HCEC 1CT (cell line): ENCODE measurements at regions not wholly inside any gene's neighbourhood (a gene's known extent, or its start where the extent isn't known, plus 50 kb on each side); places are given as distances from the start of the nearest gene placed in this dataset.
"Not testable (repeated sequence)": the region's sequence is repeated elsewhere in the genome, so short reads cannot be mapped to it uniquely, and the experiment has no call there.

Experiments used
- DNase-seq: peaks from one replicate; pipeline ENCODE4 v3.0.0-alpha.2; 2017

DNA sequence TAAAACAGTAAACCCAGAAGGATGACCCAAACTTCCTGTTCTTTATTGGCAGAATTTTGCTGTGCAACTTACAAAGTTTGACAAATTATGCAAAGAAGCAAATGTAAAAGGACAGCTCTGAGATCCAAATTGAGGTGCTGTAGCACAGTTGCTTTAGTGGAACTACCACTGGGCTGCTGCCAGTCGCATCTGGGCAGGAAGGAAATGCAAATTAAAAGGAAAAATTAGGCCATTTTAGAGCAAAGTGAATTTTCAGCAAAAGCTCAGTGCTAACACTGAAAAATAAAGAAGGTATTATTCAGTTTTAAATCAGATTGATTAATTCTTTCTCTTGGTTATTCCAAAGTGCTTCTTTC, 104.5 kb downstream of the ZMAT3 start:
- DNase-seq, result no peak

DNA sequence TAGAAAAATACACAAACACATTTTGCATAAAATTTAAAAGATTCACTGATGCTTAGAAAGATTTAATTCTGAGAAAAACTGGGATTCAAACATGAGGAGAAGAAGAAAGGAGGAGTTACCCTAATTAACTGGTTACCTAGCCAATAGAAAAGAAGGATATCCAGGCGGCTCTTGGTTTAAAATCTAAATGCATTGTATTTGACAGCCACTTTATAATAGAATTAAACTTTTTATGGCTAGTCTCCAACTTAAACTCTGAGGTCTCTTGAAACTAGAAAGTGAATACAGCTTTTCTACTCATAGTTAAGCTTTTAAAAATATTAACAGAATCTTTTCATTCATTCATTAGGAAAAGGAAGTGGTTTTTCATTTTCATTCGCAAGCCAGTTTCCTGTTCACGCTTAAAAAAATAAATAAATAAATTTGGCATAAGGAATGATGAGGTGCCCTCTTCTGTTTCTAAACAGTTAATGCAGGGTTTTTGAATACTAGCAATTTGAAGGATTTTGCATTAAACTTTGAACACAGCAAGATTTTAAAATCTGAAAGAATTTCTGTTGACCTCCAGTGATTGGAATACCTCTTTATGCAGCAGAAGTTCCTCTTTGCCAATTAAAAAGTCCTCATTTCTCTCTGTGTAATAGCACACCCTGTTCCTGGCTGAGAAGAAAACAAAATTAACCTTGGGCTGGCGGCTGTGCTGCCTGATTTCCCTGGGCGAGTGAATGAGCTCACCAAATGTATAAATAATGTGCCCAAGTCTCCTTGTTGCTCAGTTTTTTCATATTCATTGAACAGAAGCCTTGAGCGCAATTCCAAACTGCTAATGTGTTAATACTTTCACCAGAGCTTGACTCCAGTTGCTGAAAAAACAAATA, 105.1 kb downstream of the ZMAT3 start:
- DNase-seq, result peak; percentile 74

DNA sequence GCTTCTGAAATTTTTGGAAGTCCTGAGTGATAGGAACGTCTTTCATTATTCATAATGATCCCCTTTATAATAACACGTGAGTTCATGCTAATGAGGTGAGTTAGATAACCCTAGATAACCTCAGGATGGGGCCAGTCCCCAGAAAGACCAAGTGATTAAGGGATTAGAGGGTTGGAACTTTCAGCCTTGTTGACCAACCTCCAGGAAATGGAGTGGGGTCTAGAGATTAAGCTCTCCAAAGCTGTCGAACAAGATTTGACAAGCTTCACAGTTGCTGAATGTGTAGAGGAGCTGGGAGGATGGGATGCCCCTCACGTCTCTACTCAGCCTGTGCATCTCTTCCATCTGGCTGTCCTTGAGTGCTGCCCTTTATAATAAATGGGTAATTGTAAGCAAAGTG, 107.1 kb downstream of the ZMAT3 start:
- no peak for DNase-seq

GRCh38 chr3:178960918-178961317, 110.7 kb downstream of the ZMAT3 start:
- DNase-seq, result no peak

GRCh38 chr3:178960181-178960580, 111.4 kb downstream of the ZMAT3 start:
- DNase-seq, result peak; percentile 41

DNA sequence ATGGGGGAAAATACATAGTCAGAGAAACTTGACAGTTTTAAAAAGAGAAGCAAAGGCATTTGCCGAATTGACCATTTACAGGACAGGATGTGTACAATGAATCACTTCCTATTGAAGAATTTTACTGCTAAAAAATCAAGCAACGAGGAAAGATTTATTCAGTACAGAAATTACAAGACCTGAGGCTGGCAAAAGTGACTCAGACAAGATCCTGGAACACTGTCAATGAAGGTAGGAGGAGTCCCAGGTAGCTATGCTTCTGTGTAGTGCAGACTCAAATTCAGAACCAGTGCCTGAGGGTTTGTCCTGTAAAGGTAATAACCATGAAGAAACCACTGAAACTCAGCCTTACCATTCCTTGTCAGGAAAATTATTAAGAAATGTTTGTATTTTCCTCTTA, 120.9 kb downstream of the ZMAT3 start:
- no peak for DNase-seq

DNA sequence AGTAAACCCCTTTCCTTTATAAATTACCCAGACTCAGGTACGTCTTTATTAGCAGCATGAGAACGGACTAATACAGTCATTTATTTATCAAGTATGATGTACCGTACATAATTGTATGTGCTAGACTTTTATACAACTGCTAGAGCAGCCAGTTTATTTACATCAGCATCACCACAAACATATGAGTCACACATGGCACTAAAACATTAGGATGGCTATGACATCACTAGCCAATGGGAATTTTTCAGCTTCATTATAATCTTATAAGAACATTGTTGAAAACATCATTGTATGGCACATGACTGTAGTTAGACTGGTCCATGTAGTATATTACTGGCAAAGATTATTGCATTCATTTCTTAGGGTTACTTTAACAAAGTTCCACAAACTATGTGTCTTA, 121.7 kb downstream of the ZMAT3 start:
- DNase-seq, result no peak

DNA sequence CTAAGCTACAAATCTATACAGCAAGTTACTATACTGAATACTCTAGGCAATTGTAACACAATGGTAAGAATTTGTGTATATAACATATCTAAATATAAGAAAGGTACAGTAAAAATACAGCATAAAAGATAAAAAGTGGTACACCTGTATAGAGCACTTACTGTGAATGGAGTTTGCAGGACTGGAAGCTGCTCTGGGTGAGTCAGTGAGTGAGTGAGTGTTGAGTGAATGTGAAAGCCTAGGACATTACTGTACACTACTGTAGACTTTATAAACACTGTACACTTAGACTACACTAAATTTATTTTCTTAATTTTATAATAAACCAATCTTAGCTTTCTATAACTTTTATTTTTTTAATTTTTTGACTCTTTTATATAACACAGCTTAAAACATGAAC, 123.1 kb downstream of the ZMAT3 start:
- DNase-seq, result no peak

DNA sequence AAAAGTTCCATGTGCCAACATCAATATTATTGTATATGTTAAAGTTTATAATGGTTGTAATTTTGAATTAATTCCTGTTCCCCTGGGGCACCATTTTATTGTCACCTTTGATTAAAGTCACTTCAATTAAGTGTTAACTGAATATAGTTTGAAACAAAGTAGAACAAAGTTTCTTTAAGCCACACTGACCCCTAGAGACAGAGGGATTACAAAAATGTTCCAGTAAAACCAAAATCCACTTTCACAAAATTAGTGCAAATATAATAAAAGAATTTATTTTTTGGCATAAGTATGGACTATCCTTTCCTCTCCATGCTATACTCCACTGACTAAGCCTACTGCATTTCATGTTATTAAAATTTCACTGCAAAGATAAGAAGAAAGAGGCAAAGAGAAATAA, 123.9 kb downstream of the ZMAT3 start:
- no peak for DNase-seq

GRCh38 chr3:178942261-178942660, 129.3 kb downstream of the ZMAT3 start:
- not testable (repeated sequence) for DNase-seq

- DNase-seq, result no peak
Measured at GRCh38 chr3:178930116-178930515, 141.5 kb downstream of the ZMAT3 start.

- no peak for DNase-seq
Measured at GRCh38 chr3:178916223-178916622, 155.4 kb downstream of the ZMAT3 start.

GRCh38 chr3:178915365-178915764, 156.2 kb downstream of the ZMAT3 start:
- no peak for DNase-seq

- no peak for DNase-seq
Measured at GRCh38 chr3:178907081-178907480, 164.5 kb downstream of the ZMAT3 start.

DNA sequence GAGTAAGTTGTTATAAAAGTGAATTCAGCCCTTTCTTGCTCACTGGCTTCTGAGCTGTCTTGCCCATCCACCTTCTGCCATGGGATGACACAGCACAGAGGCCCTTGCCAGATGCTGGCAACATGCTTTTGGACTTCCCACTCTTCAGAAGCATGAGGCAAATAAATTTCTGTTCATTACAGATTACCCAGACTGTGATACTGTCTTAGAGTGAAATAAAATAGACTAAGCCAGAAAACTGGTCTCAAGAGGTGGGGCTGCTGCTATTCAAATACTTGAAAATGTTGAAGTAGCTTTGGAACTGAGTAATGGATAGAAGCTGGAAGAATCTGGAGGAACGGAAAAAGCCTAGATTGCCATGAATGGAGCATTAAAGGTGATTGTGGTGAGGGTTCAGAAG, 170.4 kb downstream of the ZMAT3 start:
- no peak for DNase-seq

GRCh38 chr3:178900029-178900646, 171.5 kb downstream of the ZMAT3 start:
- no peak for DNase-seq

- no peak for DNase-seq
Measured at GRCh38 chr3:178895178-178895789, 176.3 kb downstream of the ZMAT3 start.
